Endothelial cell of umbilical vein (primary cell): ENCODE measurements at regions not wholly inside any gene's neighbourhood (a gene's known extent, or its start where the extent isn't known, plus 50 kb on each side); places are given as distances from the start of the nearest gene placed in this dataset.

Experiments used
- BruUV-seq: library from RNA; stranded (reverse); fragments of 400-500 nt; replicated peaks from 2 replicates; lab custom pipeline; 2021; lab: Mats Ljungman, UMichigan
- CTCF ChIA-PET: fragments of 300-600, 350-600 bp; sonication (Branson Sonifier 250); formaldehyde crosslinking; loops from one replicate; lab custom pipeline; 2021; ENCODE audit warnings: antibody characterized with exemption, inconsistent platforms; lab: Charles Lee
- POLR2A ChIA-PET: fragments of 300-600, 350-600 bp; sonication (Branson Sonifier 250); formaldehyde crosslinking; loops from one replicate; lab custom pipeline; 2021; ENCODE audit warnings: antibody characterized with exemption, inconsistent platforms; lab: Charles Lee
- DNase-seq: peaks from one replicate; pipeline ENCODE4 v3.0.0-alpha.2; 2011; ENCODE audit warnings: low read depth, low spot score
- FAIRE-seq: peaks from 2 replicates; lab custom pipeline; 2011; peaks lifted over from hg19 to GRCh38; lab: Jason Lieb, UNC
- H2AFZ ChIP-seq: 2 replicates; pipeline ENCODE4 v1.6.0; 2012; ENCODE audit warnings: low read depth, low read length, control low read depth, inconsistent platforms
- H3K27ac ChIP-seq: 2 replicates; pipeline ENCODE4 v1.5.1; 2011; ENCODE audit warnings: low read depth, mild to moderate bottlenecking, control low read depth, low read length, moderate library complexity; ENCODE audit not compliant: insufficient read depth
- H3K27me3 ChIP-seq, 2 experiments: 2 replicates each; pipeline versions ENCODE4 v1.6.0 to v1.6.1; 2011; ENCODE audit warnings: low read length in 2 of 2, mixed read lengths in 1 of 2; ENCODE audit not compliant: control insufficient read depth in 2 of 2, insufficient read depth in 2 of 2
- H3K36me3 ChIP-seq, 2 experiments: 2 replicates in 1 of 2; 3 replicates in 1 of 2; pipeline ENCODE4 v1.5.1; 2011; ENCODE audit warnings: low read length in 2 of 2, mild to moderate bottlenecking in 1 of 2, moderate library complexity in 1 of 2; ENCODE audit not compliant: control insufficient read depth in 2 of 2, insufficient read depth in 2 of 2; ENCODE audit errors: extremely low read depth in 1 of 2
- H3K4me1 ChIP-seq: 3 replicates; pipeline ENCODE4 v1.5.1; 2011; ENCODE audit warnings: mild to moderate bottlenecking, low read length; ENCODE audit not compliant: control insufficient read depth, insufficient read depth; ENCODE audit errors: extremely low read depth
- H3K4me2 ChIP-seq: 2 replicates; pipeline ENCODE4 v1.6.1; 2011; ENCODE audit warnings: low read length, control low read depth, mixed read lengths; ENCODE audit not compliant: insufficient read depth
- H3K4me3 ChIP-seq, 3 experiments: fragments of 200-600 bp in 1 of 3; sonication (generic), shearing (Covaris generic) in 1 of 3; replicated peaks in 1 of 3; 2 replicates each; pipeline ENCODE4 v1.5.1; 2011 to 2016; ENCODE audit warnings: control low read depth in 3 of 3, low read length in 3 of 3, mild to moderate bottlenecking in 2 of 3, inconsistent platforms in 1 of 3, low read depth in 1 of 3, moderate library complexity in 1 of 3; ENCODE audit not compliant: insufficient read depth in 1 of 3
- H3K79me2 ChIP-seq: 2 replicates; pipeline ENCODE4 v1.6.0; 2012; ENCODE audit warnings: low read length, inconsistent platforms; ENCODE audit not compliant: control insufficient read depth, insufficient read depth
- H3K9ac ChIP-seq: replicated peaks from 2 replicates; pipeline ENCODE3; 2011; ENCODE audit warnings: low read length, control low read depth; ENCODE audit not compliant: insufficient read depth; ENCODE audit errors: extremely low read depth
- H3K9me1 ChIP-seq: replicated peaks from 3 replicates; pipeline ENCODE4 v1.6.0; 2011; ENCODE audit warnings: mild to moderate bottlenecking, low read length; ENCODE audit not compliant: control insufficient read depth, insufficient read depth; ENCODE audit errors: extremely low read depth
- H3K9me3 ChIP-seq: replicated peaks from 2 replicates; pipeline ENCODE4 v1.5.1; 2012; ENCODE audit warnings: low read length, inconsistent platforms; ENCODE audit not compliant: control insufficient read depth, insufficient read depth
- H4K20me1 ChIP-seq: replicated peaks from 2 replicates; pipeline ENCODE3; 2011; ENCODE audit warnings: mild to moderate bottlenecking, low read length; ENCODE audit not compliant: control insufficient read depth, insufficient read depth; ENCODE audit errors: extremely low read depth
- EZH2 ChIP-seq: IDR thresholded peaks from 2 replicates; pipeline ENCODE4 v1.6.1; 2012; ENCODE audit warnings: borderline replicate concordance, low read depth, mild to moderate bottlenecking, moderate library complexity, low read length, inconsistent platforms; ENCODE audit not compliant: severe bottlenecking
- FOS ChIP-seq: IDR thresholded peaks from 2 replicates; pipeline ENCODE4 v1.6.1; 2011; ENCODE audit warnings: mild to moderate bottlenecking, low read length, moderate library complexity, borderline replicate concordance; ENCODE audit not compliant: insufficient read depth
- GATA2 ChIP-seq: IDR thresholded peaks from 2 replicates; pipeline ENCODE4 v1.7.0; 2011; ENCODE audit warnings: low read depth, mild to moderate bottlenecking, moderate library complexity, mixed read lengths, low read length; ENCODE audit not compliant: insufficient read length, insufficient read depth
- JUN ChIP-seq: IDR thresholded peaks from 2 replicates; pipeline ENCODE4 v1.6.1; 2011; ENCODE audit warnings: borderline replicate concordance, low read depth; ENCODE audit not compliant: insufficient read length, insufficient read depth
- MYC ChIP-seq: IDR thresholded peaks from one replicate; pipeline ENCODE4 v1.6.1; 2011; ENCODE audit warnings: mild to moderate bottlenecking, low read depth, low read length
- POLR2A ChIP-seq: IDR thresholded peaks from 2 replicates; pipeline ENCODE4 v1.6.1; 2012; ENCODE audit warnings: low read depth, mild to moderate bottlenecking, control low read depth, low read length
- POLR2AphosphoS5 ChIP-seq: IDR thresholded peaks from 2 replicates; pipeline ENCODE4 v1.6.1; 2012; ENCODE audit warnings: low read depth, mild to moderate bottlenecking, control low read depth, low read length, moderate library complexity; ENCODE audit not compliant: insufficient read depth
- dilution Hi-C: fragments of 300-500 bp; cut with MboI; formaldehyde crosslinking; loops from one replicate; pipeline ENCODE4 v1.15.0; 2019; ENCODE audit warnings: low sequenced_read_pairs; ENCODE audit not compliant: extremely low pct_ligation_motif_present
- intact Hi-C: fragments of 100-400 bp; cut with micrococcal nuclease; formaldehyde crosslinking; loops from one replicate; pipeline ENCODE4 v1.10.0; 2022
- TF ChIP-seq, protein P1 (sequence below), 2 donors: IDR thresholded peaks; 1 replicate in 1 of 2; 2 replicates in 1 of 2; pipeline ENCODE4 v1.5.1; 2011; ENCODE audit warnings: low read length in 2 of 2, mild to moderate bottlenecking in 2 of 2, moderate library complexity in 2 of 2, control low read depth in 1 of 2, inconsistent platforms in 1 of 2, low read depth in 1 of 2; ENCODE audit not compliant: insufficient read depth in 1 of 2; ENCODE audit errors: extremely low read depth in 1 of 2
- TF ChIP-seq, protein P2 (sequence below): IDR thresholded peaks from 2 replicates; pipeline ENCODE4 v1.6.1; 2011; ENCODE audit not compliant: insufficient read depth, insufficient read length

DNA sequence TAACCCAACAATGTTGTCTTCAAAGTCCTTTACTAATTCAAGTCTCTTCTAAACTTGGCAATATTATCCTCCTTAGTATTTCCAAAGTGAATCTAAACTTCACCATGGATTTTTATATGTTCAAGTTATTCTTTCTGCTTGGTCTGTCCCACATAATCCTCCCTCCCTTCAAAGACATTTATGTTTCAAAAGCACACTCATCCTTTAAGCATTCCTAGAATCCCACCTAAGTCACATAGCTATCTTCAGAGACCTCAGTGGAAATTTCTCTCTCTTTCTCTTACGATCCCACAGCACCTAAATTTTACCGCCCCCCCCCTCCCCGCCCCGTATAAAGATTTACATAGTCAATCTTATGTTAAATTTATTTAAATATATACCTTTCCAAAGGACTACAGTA, 314.9 kb upstream of the GRIA3 start:
- Histone ChIP-seq H2AFZ (no peak overlapping the region), H3K36me3 (no peaks in the 10 kb centered on the region), H3K4me3 (no peak overlapping the region), H4K20me1 (no peaks in the 10 kb centered on the region), H3K79me2 (no peaks in the 10 kb centered on the region), H3K9me1 (no peaks in the 10 kb centered on the region), H3K9ac (no peak overlapping the region), H3K4me1 (no peaks in the 10 kb centered on the region), H3K27me3 (no peaks in the 10 kb centered on the region), H3K9me3 (no peaks in the 10 kb centered on the region), H3K4me2 (no peak overlapping the region), H3K27ac (no peak overlapping the region)
- BruUV-seq, result no TSS peak
- CTCF ChIA-PET, result no interaction called here
- no peak for DNase-seq
- intact Hi-C loops, result no loop called here
- POLR2A ChIA-PET, result no interaction called here
- TF ChIP-seq, protein P1, sequence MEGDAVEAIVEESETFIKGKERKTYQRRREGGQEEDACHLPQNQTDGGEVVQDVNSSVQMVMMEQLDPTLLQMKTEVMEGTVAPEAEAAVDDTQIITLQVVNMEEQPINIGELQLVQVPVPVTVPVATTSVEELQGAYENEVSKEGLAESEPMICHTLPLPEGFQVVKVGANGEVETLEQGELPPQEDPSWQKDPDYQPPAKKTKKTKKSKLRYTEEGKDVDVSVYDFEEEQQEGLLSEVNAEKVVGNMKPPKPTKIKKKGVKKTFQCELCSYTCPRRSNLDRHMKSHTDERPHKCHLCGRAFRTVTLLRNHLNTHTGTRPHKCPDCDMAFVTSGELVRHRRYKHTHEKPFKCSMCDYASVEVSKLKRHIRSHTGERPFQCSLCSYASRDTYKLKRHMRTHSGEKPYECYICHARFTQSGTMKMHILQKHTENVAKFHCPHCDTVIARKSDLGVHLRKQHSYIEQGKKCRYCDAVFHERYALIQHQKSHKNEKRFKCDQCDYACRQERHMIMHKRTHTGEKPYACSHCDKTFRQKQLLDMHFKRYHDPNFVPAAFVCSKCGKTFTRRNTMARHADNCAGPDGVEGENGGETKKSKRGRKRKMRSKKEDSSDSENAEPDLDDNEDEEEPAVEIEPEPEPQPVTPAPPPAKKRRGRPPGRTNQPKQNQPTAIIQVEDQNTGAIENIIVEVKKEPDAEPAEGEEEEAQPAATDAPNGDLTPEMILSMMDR (IDR thresholded peaks at IDR 0.05; ENCODE audit: extremely low read depth in 1 of 2, insufficient read depth in 1 of 2, low read depth in 1 of 2, low read length in 2 of 2), result no peak
- no peak for TF ChIP-seq MYC
- no peak for TF ChIP-seq POLR2A
- no peak for TF ChIP-seq GATA2
- TF ChIP-seq POLR2AphosphoS5, result no peak
- TF ChIP-seq FOS, result no peak
- TF ChIP-seq JUN, result no peak
- TF ChIP-seq EZH2, result no peak
- TF ChIP-seq, protein P2, sequence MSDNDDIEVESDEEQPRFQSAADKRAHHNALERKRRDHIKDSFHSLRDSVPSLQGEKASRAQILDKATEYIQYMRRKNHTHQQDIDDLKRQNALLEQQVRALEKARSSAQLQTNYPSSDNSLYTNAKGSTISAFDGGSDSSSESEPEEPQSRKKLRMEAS, result no peak
- dilution Hi-C loops, result no loop called here
- no peak for FAIRE-seq
